B cell (primary cell): ENCODE measurements at regions not wholly inside any gene's neighbourhood (a gene's known extent, or its start where the extent isn't known, plus 50 kb on each side); places are given as distances from the start of the nearest gene placed in this dataset.

ENCODE experiments used
- ATAC-seq: fragments of 200-7000 bp; cut with Tn5 transposase; one replicate; pipeline ENCODE4 v1.10.0; 2021; ENCODE audit warnings: low read depth, mild to moderate bottlenecking, moderate number of reproducible peaks, moderate library complexity
- CTCF ChIA-PET: fragments of 350-600 bp; sonication (Branson Sonifier 250); formaldehyde crosslinking; loops from one replicate; lab custom pipeline; 2021; ENCODE audit warnings: antibody characterized with exemption, inconsistent platforms; lab: Charles Lee
- POLR2A ChIA-PET: fragments of 350-600 bp; sonication (Branson Sonifier 250); formaldehyde crosslinking; loops from one replicate; lab custom pipeline; 2021; ENCODE audit warnings: antibody characterized with exemption; lab: Charles Lee
- DNase-seq: peaks from one replicate; pipeline ENCODE4 v3.0.0; 2013
- H2AFZ ChIP-seq: 2 replicates; pipeline ENCODE4 v1.6.1; 2012; ENCODE audit warnings: mild to moderate bottlenecking, low read depth, low read length; ENCODE audit not compliant: insufficient read depth, poor library complexity, severe bottlenecking
- H3K27ac ChIP-seq, 2 donors: 1 replicate in 1 of 2; 2 replicates in 1 of 2; pipeline ENCODE4 v1.5.1; 2012 to 2013; ENCODE audit warnings: low read length in 2 of 2, mild to moderate bottlenecking in 2 of 2, moderate library complexity in 1 of 2
- H3K27me3 ChIP-seq, 4 experiments: fragments of 200-600 bp in 1 of 4; sonication (generic) in 1 of 4; replicated peaks in 1 of 4; 1 replicate in 2 of 4; 2 replicates in 2 of 4; pipeline versions ENCODE4 v1.6.1 to v1.7.0; 2013 to 2016; ENCODE audit warnings: low read length in 3 of 4, mild to moderate bottlenecking in 2 of 4, mixed read lengths in 1 of 4, moderate library complexity in 1 of 4; ENCODE audit not compliant: insufficient read depth in 4 of 4, control insufficient read depth in 3 of 4; ENCODE audit errors: control extremely low read depth in 1 of 4
- H3K36me3 ChIP-seq, 2 experiments: replicated peaks in 1 of 2; 1 replicate in 1 of 2; 2 replicates in 1 of 2; pipeline versions ENCODE4 v1.6.1 to v1.7.1; 2013; ENCODE audit warnings: low read length in 1 of 2; ENCODE audit not compliant: insufficient read depth in 2 of 2, control insufficient read depth in 1 of 2; ENCODE audit errors: control extremely low read depth in 1 of 2, extremely low read depth in 1 of 2
- H3K4me1 ChIP-seq, 2 donors: fragments of 200-600 bp in 1 of 2; sonication (generic) in 1 of 2; 1 replicate in 1 of 2; 2 replicates in 1 of 2; pipeline versions ENCODE4 v1.5.1 to v1.6.1; 2013 to 2017; ENCODE audit warnings: low read length in 2 of 2; ENCODE audit not compliant: control insufficient read depth in 2 of 2, insufficient read depth in 2 of 2
- H3K4me2 ChIP-seq: replicated peaks from 2 replicates; pipeline ENCODE3; 2012; ENCODE audit warnings: mild to moderate bottlenecking, low read depth, low read length; ENCODE audit not compliant: poor library complexity, severe bottlenecking
- H3K4me3 ChIP-seq, 5 experiments: fragments of 200-600 bp in 1 of 5; sonication (generic) in 1 of 5; 1 replicate in 3 of 5; 2 replicates in 2 of 5; pipeline versions ENCODE4 v1.5.1 to v1.7.0; 2011 to 2016; ENCODE audit warnings: low read length in 4 of 5, mild to moderate bottlenecking in 4 of 5, low read depth in 2 of 5, control low read depth in 1 of 5, moderate library complexity in 1 of 5; ENCODE audit not compliant: insufficient read depth in 1 of 5; ENCODE audit errors: control extremely low read depth in 1 of 5, extremely low read depth in 1 of 5
- H3K79me2 ChIP-seq: fragments of 200-600 bp; sonication (generic); one replicate; pipeline ENCODE4 v1.6.0; 2016; ENCODE audit warnings: low read length; ENCODE audit not compliant: control insufficient read depth, insufficient read depth
- H3K9ac ChIP-seq: fragments of 200-600 bp; sonication (generic); 2 replicates; pipeline ENCODE4 v1.6.1; 2017; ENCODE audit warnings: mild to moderate bottlenecking, low read length, moderate library complexity
- H3K9me3 ChIP-seq, 3 donors: one replicate each; pipeline versions ENCODE4 v1.6.1 to v1.7.1; 2013; ENCODE audit warnings: low read length in 2 of 3; ENCODE audit not compliant: control insufficient read depth in 2 of 3, insufficient read depth in 1 of 3; ENCODE audit errors: control extremely low read depth in 1 of 3
- H4K20me1 ChIP-seq: 2 replicates; pipeline ENCODE4 v1.6.0; 2012; ENCODE audit warnings: mild to moderate bottlenecking, low read length; ENCODE audit not compliant: insufficient read depth, control insufficient read depth, poor library complexity, severe bottlenecking
- H3K27ac Mint-ChIP-seq: one replicate; pipeline ENCODE4 v1.8.0; 2021; ENCODE audit warnings: mixed read lengths
- H3K27me3 Mint-ChIP-seq: one replicate; pipeline ENCODE4 v1.8.0; 2021; ENCODE audit warnings: mixed read lengths
- H3K4me1 Mint-ChIP-seq: one replicate; pipeline ENCODE4 v1.8.0; 2021; ENCODE audit warnings: mixed read lengths
- H3K4me3 Mint-ChIP-seq: one replicate; pipeline ENCODE4 v1.8.0; 2021; ENCODE audit warnings: mixed read lengths
- H3K9me3 Mint-ChIP-seq: one replicate; pipeline ENCODE4 v1.8.0; 2022; ENCODE audit warnings: mixed read lengths; ENCODE audit not compliant: insufficient read depth
- CTCF ChIP-seq: fragments of 200-600 bp; IDR thresholded peaks from one replicate; pipeline ENCODE4 v1.8.0; 2022; ENCODE audit warnings: antibody characterized with exemption, mild to moderate bottlenecking
- EZH2 ChIP-seq: IDR thresholded peaks from 2 replicates; pipeline ENCODE4 v1.6.1; 2012; ENCODE audit warnings: borderline replicate concordance, low read depth, mild to moderate bottlenecking, moderate library complexity, low read length; ENCODE audit not compliant: insufficient read depth, poor library complexity, severe bottlenecking
- whole genome bisulfite sequencing: methylation state at CpG from one replicate; pipeline ENCODE4 v1.1.5; 2013; ENCODE audit warnings: missing lambda C conversion rate; ENCODE audit not compliant: insufficient coverage; 5-methylcytosine and 5-hydroxymethylcytosine counted together
- intact Hi-C: fragments of 100-400 bp; cut with micrococcal nuclease; formaldehyde crosslinking; loops from one replicate; pipeline ENCODE4 v1.10.0; 2022

GRCh38 chr11:104320956-104321355 is 157.0 kb upstream of the PDGFD start:
- no peaks in the 10 kb centered on the region for H3K4me1 ChIP-seq
- H2AFZ ChIP-seq, result no peak overlapping the region
- H3K27me3 Mint-ChIP-seq, result no peaks in the 10 kb centered on the region
- CTCF ChIA-PET, result no interaction called here
- no peaks in the 10 kb centered on the region for H3K36me3 ChIP-seq
- H3K27ac Mint-ChIP-seq, result no peak overlapping the region
- H3K9ac ChIP-seq, result no peak overlapping the region
- no peaks in the 10 kb centered on the region for H3K4me1 Mint-ChIP-seq
- no peak overlapping the region for H3K27ac ChIP-seq
- no peak overlapping the region for H3K4me3 ChIP-seq
- H4K20me1 ChIP-seq, result no peaks in the 10 kb centered on the region
- no peaks in the 10 kb centered on the region for H3K9me3 Mint-ChIP-seq
- POLR2A ChIA-PET, result no interaction called here
- no peaks in the 10 kb centered on the region for H3K27me3 ChIP-seq
- H3K9me3 ChIP-seq, result peaks cover 0 to 2% (median 0%) of the 10 kb centered on the region in 3 donors
- no peak overlapping the region for H3K4me2 ChIP-seq
- DNase-seq (no peak), ATAC-seq (no peak)
- intact Hi-C loops, result no loop called here
- no peak overlapping the region for H3K4me3 Mint-ChIP-seq
- WGBS, result no CpG with 5 or more reads among the region's 1 CpG
- no peak for TF ChIP-seq EZH2
- TF ChIP-seq CTCF, result no peak
- H3K79me2 ChIP-seq, result no peaks in the 10 kb centered on the region

- CTCF ChIA-PET, result no interaction called here
- no peaks in the 10 kb centered on the region for H3K4me1 Mint-ChIP-seq
- H3K27ac ChIP-seq, result no peak overlapping the region
- no peaks in the 10 kb centered on the region for H3K79me2 ChIP-seq
- H3K27me3 ChIP-seq, result no peaks in the 10 kb centered on the region
- ATAC-seq, result no peak
- H3K4me2 ChIP-seq, result no peak overlapping the region
- no peak overlapping the region for H3K4me3 Mint-ChIP-seq
- DNase-seq, result no peak
- no peaks in the 10 kb centered on the region for H3K9me3 ChIP-seq
- POLR2A ChIA-PET, result no interaction called here
- no peak overlapping the region for H3K4me3 ChIP-seq
- intact Hi-C loops, result no loop called here
- no peak overlapping the region for H3K9ac ChIP-seq
- H3K9me3 Mint-ChIP-seq, result no peaks in the 10 kb centered on the region
- no peak overlapping the region for H3K27ac Mint-ChIP-seq
- TF ChIP-seq EZH2, result no peak
- TF ChIP-seq CTCF, result no peak
- no peaks in the 10 kb centered on the region for H3K4me1 ChIP-seq
- no peak overlapping the region for H2AFZ ChIP-seq
- H3K36me3 ChIP-seq, result no peaks in the 10 kb centered on the region
- no peaks in the 10 kb centered on the region for H4K20me1 ChIP-seq
- no peaks in the 10 kb centered on the region for H3K27me3 Mint-ChIP-seq
Observed at GRCh38 chr11:104320097-104320496, 156.2 kb upstream of the PDGFD start.
